SK-MEL-5 (cell line): ENCODE measurements at regions not wholly inside any gene's neighbourhood (a gene's known extent, or its start where the extent isn't known, plus 50 kb on each side); places are given as distances from the start of the nearest gene placed in this dataset.

ENCODE experiments used
- DNase-seq: peaks from one replicate; pipeline ENCODE4 v3.0.0-alpha.2; 2016; ENCODE audit warnings: low read depth, low spot score
- in situ Hi-C: cut with HindIII; loops from 2 replicates; pipeline ENCODE4 v1.10.0; 2016; ENCODE audit warnings: low sequenced_read_pairs, high pct_unique_total_duplicates, low pct_unique_long_range_greater_than_20kb

- in situ Hi-C loops = no loop called here
- DNase-seq = peak; percentile 96
These were observed 174.5 kb downstream of the KATNAL1 start for GRCh38 chr13:30132623-30133553.

DNA sequence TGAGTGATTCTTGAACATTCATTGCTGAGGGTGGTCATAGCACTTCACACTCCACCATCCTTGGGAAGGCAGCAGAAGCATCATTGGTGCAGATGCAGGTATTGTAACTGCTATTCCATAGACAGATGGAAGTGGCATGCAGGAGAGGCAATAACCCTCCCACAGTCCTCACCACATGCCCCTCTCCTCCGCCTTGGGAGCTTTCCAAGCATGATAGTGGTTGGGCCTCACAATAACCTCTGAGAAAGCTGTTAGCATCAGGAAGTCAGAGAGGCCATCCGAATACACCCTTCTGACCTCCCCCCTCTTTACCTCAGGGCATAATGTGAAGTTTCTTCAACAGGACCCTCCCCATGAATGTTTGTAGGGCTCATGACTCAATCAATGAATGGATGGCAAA, 177.9 kb downstream of the KATNAL1 start:
- in situ Hi-C loops = no loop called here

DNA sequence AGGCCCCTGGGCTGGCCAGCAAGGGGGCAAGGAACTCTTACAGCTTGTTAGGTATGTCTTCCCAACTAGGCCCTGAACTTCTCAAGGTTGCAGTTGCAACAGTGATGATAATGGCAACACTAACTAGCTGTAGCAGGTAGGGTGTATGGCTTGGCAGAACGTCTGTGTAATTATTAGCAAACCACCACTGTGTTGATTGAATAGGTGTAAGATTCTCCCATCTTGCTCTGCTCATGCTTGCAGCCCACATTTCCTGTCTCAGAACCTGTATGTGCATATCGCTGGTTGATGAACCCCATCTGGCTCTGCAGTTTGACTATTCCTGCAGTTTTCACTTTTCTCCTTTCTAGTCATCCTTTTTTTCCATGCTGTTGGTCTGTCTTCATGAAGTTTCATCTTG, 178.8 kb downstream of the KATNAL1 start:
- DNase-seq = no peak
- in situ Hi-C loops = no loop called here

More for the DNA sequence above, 177.9 kb downstream of the KATNAL1 start:
- no peak for DNase-seq

- DNase-seq = no peak
- in situ Hi-C loops = no loop called here
These were observed 179.3 kb downstream of the KATNAL1 start for GRCh38 chr13:30128095-30128494.

- no peak for DNase-seq
- in situ Hi-C loops = no loop called here
These were observed 180.4 kb downstream of the KATNAL1 start for GRCh38 chr13:30126903-30127428.

DNA sequence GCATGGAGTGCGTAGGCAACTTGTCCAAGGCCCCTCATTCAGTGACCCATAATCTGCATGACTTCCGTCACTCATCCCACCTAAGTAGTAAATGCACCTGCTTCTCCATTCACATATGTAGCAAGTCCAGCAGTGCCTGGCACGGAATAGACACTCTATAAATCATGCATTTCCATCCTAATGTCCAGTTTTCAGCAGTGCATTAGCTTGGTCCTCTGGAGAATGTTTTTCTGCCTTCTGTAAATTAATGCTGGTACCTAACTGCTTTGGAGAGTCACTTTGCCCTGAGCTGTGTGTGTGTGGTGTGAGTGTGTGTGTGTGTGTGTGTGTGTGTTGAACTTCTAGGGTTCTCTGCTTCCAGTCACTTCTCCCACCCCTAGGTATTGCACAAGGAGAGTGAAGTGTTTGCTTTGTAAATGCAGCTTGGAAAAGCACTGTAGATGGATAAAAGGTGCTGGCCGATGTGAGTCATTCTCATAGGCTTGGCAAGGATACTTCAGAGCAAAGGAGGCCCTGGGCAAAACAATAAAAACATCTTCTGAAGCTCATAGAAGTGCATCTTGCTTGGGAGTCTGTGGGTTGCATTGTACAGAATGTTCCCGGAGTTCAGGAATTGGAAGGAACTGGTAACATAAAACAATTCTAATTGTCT, 181.8 kb downstream of the KATNAL1 start:
- in situ Hi-C loops = no loop called here
- DNase-seq = peak; percentile 42

GRCh38 chr13:30124131-30124768, 183.1 kb downstream of the KATNAL1 start:
- in situ Hi-C loops = loop anchor here (25.0 kb wide), 1 partner anchor 287 kb away; no protein-coding TSS in a partner anchor
- DNase-seq = no peak

DNA sequence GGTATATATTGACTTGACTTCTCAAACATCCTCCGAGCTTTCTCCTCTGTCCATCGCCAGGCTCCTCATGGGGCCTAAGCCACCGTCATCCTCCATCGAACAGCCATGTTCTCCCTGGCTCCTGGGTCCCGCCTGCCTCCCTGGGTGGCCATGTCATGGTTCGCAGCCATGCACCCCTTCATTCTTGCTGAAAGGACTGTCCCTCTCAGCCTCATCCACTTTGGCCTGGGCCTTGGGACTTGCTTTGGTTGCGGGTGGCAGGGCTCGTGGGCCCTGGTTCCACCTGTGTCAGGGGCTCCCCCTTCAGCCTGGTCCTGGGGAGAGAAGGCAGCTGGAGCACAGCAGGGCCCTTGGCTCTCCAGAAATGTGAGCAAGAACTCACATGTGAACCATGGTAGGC, 183.8 kb downstream of the KATNAL1 start:
- in situ Hi-C loops = loop anchor here (25.0 kb wide), 1 partner anchor 286 kb away; no protein-coding TSS in a partner anchor
- DNase-seq = no peak

DNA sequence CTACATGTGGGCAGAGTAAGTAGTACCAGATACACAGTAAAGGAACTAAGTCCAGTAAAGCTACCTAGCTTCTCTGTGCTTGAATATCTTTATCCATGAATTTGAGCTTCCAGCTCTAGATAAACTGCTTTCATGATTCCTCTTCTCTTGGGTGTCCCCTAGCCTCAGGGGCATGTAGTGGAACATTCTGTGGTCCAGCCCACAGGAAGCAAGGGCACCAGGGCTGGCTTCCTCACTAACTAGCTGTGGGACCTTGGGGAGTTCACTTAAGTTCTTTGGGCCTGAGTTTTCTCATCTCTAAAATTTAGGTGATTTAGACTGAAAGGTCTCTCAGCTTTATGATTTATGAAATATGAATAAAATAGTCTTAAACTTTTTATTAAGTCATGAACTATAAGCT, 185.7 kb downstream of the KATNAL1 start:
- in situ Hi-C loops = loop anchor here (25.0 kb wide), 1 partner anchor 284 kb away; no protein-coding TSS in a partner anchor
- no peak for DNase-seq

DNA sequence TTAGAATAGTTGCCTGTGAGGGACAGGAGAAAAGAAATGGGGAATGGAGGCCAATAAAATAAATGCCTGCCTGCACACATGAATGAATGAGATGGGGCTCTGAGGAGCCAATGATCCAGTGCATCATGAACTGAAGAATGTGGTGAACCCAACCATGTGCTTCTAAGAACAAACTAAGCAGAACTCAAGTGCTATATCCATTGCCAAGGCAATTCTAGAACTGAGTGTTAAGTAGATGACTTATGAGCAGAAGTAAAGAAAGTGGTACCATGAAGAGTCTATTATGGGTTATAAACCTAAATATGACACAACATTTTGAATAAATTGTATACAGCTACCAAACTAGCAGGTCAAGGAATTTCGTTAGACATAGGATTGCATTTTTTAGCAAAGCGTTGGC, 186.1 kb downstream of the KATNAL1 start:
- no peak for DNase-seq
- in situ Hi-C loops = loop anchor here (25.0 kb wide), 1 partner anchor 284 kb away; no protein-coding TSS in a partner anchor

GRCh38 chr13:30120133-30120822, 187.1 kb downstream of the KATNAL1 start:
- DNase-seq = no peak
- in situ Hi-C loops = loop anchor here (25.0 kb wide), 1 partner anchor 283 kb away; no protein-coding TSS in a partner anchor

DNA sequence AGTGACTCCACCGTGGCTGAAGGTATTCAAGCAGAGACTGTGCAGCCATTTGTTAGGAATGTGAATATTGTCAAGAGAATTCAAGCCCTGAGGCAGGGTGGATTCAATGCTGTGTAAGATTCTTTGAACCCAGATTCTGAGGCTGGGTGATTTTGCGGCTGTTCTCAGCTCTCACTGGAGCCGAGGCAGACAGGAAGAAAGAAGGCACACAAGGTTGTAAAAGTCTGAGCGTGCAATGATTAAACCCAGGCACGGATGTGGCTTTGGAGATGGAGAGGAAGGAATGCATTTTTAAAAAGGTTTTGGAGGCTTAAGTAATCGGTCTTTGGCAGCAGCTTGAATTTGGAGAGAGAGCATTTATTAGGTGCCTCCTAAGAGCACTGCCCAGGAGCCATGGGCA, 187.9 kb downstream of the KATNAL1 start:
- DNase-seq = peak; percentile 86
- in situ Hi-C loops = loop anchor here (25.0 kb wide), 1 partner anchor 282 kb away; no protein-coding TSS in a partner anchor

DNA sequence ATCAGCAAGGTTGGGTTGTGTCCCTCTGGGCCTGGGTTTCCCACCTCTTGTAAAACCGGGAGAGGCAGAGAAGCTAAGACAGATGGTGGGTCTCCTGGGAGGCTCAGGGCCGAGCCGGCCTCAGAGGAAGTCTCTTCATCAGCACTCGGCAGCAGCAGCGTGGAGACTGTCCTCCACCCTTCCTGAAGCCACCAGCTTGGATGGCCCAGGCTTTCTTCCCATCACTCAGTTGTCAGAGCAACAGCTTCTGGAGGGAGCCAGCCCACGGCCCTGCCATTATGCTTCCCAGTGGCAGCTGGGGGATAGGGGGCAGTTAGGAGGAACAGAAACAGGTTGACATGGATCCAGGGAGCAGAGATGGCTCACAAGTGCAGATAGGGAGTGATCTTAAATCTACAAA, 191.0 kb downstream of the KATNAL1 start:
- in situ Hi-C loops = loop anchor here (25.0 kb wide), 1 partner anchor 279 kb away; no protein-coding TSS in a partner anchor
- no peak for DNase-seq

GRCh38 chr13:30115257-30115600, 192.1 kb downstream of the KATNAL1 start:
- in situ Hi-C loops = loop anchor here (25.0 kb wide), 1 partner anchor 278 kb away; no protein-coding TSS in a partner anchor

GRCh38 chr13:30114571-30115256, 192.6 kb downstream of the KATNAL1 start:
- DNase-seq = peak; percentile 89
- in situ Hi-C loops = loop anchor here (25.0 kb wide), 1 partner anchor 277 kb away; no protein-coding TSS in a partner anchor

More at GRCh38 chr13:30115257-30115600, 192.1 kb downstream of the KATNAL1 start:
- no peak for DNase-seq

DNA sequence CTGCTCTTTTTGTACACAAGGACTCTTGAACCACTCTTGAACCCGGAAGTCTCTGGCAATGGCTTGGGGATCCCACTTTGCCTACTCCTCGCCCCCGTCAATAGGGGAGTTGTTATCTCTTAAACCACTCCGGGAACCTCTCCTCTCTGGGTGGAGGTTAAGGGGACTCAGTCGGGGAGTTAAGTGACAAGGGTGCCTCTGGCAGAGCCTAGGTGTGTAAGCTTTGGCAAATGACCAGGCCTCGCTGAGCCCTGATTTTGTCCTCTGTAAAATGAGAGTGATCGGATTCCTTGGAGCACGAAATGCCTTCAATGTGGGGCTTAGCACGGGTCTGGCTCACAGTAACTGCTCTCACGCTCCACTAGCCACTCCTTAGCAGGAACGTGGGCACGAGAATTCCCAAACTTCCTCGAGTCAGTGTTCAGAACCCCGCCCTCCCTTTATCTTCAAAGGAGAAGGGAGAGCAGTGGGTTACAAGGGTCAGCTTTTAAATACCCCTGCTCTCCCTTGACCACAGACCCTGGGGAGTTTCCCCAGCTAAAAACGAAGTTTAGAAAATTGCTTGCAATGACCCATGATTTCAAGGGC, 193.3 kb downstream of the KATNAL1 start:
- DNase-seq = peak; percentile 73
- in situ Hi-C loops = loop anchor here (25.0 kb wide), 1 partner anchor 277 kb away; no protein-coding TSS in a partner anchor
